Jurkat, Clone E6-1 (cell line): ENCODE measurements at regions not wholly inside any gene's neighbourhood (a gene's known extent, or its start where the extent isn't known, plus 50 kb on each side); places are given as distances from the start of the nearest gene placed in this dataset.
"Not testable (repeated sequence)": the region's sequence is repeated elsewhere in the genome, so short reads cannot be mapped to it uniquely, and the experiment has no call there.

Source experiments
- DNase-seq: peaks from one replicate; pipeline ENCODE4 v3.0.0-alpha.2; 2011; ENCODE audit warnings: low read depth, low spot score
- H3K4me3 ChIP-seq: 2 replicates; pipeline ENCODE4 v1.5.1; 2011; ENCODE audit warnings: mild to moderate bottlenecking, low read length, control low read depth, moderate library complexity

- no peak overlapping the region for H3K4me3 ChIP-seq
- no peak for DNase-seq
Measured at GRCh38 chr6:115873901-115874300, 186.8 kb downstream of the FRK start.

GRCh38 chr6:115870464-115870863 is 190.2 kb downstream of the FRK start:
- no peak overlapping the region for H3K4me3 ChIP-seq
- no peak for DNase-seq

- no peak overlapping the region for H3K4me3 ChIP-seq
- DNase-seq: no peak
Measured at GRCh38 chr6:115865914-115866313, 194.8 kb downstream of the FRK start.

- H3K4me3 ChIP-seq: no peak overlapping the region
Measured at GRCh38 chr6:115863211-115863610, 197.5 kb downstream of the FRK start.

GRCh38 chr6:115861658-115862057 is 199.0 kb downstream of the FRK start:
- not testable (repeated sequence) for H3K4me3 ChIP-seq, DNase-seq

More at GRCh38 chr6:115863211-115863610, 197.5 kb downstream of the FRK start:
- DNase-seq: no peak

GRCh38 chr6:115859577-115859976 is 201.1 kb downstream of the FRK start:
- DNase-seq, H3K4me3 ChIP-seq: not testable (repeated sequence)

- H3K4me3 ChIP-seq: no peak overlapping the region
- DNase-seq: no peak
Measured at GRCh38 chr6:115854866-115855665, 205.6 kb downstream of the FRK start.

- no peak overlapping the region for H3K4me3 ChIP-seq
- DNase-seq: no peak
Measured at GRCh38 chr6:115847671-115848070, 213.0 kb downstream of the FRK start.

GRCh38 chr6:115843945-115844344 is 216.7 kb downstream of the FRK start:
- no peak overlapping the region for H3K4me3 ChIP-seq
- DNase-seq: no peak

- no peak overlapping the region for H3K4me3 ChIP-seq
- DNase-seq: no peak
Measured at GRCh38 chr6:115842338-115842737, 218.4 kb downstream of the FRK start.

GRCh38 chr6:115839583-115840181 is 221.0 kb downstream of the FRK start:
- no peak overlapping the region for H3K4me3 ChIP-seq
- DNase-seq: no peak

GRCh38 chr6:115838763-115839401 is 221.8 kb downstream of the FRK start:
- peak; percentile 17 for DNase-seq
- H3K4me3 ChIP-seq: no peak overlapping the region

GRCh38 chr6:115838216-115838615 is 222.5 kb downstream of the FRK start:
- no peak for DNase-seq
- H3K4me3 ChIP-seq: no peak overlapping the region

- not testable (repeated sequence) for H3K4me3 ChIP-seq, DNase-seq
Measured at GRCh38 chr6:115836374-115836773, 224.3 kb downstream of the FRK start.

- no peak for DNase-seq
- H3K4me3 ChIP-seq: no peak overlapping the region
Measured at GRCh38 chr6:115835314-115835713, 225.4 kb downstream of the FRK start.

GRCh38 chr6:115834542-115834941 is 226.1 kb downstream of the FRK start:
- DNase-seq, H3K4me3 ChIP-seq: not testable (repeated sequence)

GRCh38 chr6:115832786-115833185 is 227.9 kb downstream of the FRK start:
- H3K4me3 ChIP-seq: no peak overlapping the region
- no peak for DNase-seq

- no peak overlapping the region for H3K4me3 ChIP-seq
- DNase-seq: no peak
Measured at GRCh38 chr6:115832186-115832585, 228.5 kb downstream of the FRK start.

- DNase-seq: no peak
Measured at GRCh38 chr6:115830895-115831294, 229.8 kb downstream of the FRK start.

GRCh38 chr6:115821798-115822197 is 238.9 kb downstream of the FRK start:
- DNase-seq: no peak

More at GRCh38 chr6:115830895-115831294, 229.8 kb downstream of the FRK start:
- H3K4me3 ChIP-seq: no peak overlapping the region

More at GRCh38 chr6:115821798-115822197, 238.9 kb downstream of the FRK start:
- H3K4me3 ChIP-seq: no peak overlapping the region
